ENCODE measurements at regions not wholly inside any gene's neighbourhood (a gene's known extent, or its start where the extent isn't known, plus 50 kb on each side); places are given as distances from the start of the nearest gene placed in this dataset.

DNA sequence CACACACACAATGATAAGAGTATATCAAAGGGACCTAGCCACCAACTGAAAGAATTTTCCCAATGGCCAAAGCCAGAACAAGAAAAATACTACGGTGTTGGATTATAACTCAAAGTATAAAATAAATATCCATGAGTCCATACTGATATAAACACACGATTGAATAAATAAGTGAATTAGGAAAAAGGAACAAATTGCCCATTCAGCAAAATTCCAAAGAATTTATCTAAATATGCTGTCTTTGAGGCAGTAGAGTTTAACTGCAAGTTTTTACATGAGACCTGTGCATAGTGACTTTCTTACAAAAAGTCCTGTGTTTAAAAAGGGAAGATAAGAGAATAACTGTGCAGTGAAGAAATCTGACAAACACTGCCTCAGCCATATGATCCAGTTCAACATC lies 278.8 kb upstream of the PPARGC1A start:
- TF ChIP-seq, protein P1, sequence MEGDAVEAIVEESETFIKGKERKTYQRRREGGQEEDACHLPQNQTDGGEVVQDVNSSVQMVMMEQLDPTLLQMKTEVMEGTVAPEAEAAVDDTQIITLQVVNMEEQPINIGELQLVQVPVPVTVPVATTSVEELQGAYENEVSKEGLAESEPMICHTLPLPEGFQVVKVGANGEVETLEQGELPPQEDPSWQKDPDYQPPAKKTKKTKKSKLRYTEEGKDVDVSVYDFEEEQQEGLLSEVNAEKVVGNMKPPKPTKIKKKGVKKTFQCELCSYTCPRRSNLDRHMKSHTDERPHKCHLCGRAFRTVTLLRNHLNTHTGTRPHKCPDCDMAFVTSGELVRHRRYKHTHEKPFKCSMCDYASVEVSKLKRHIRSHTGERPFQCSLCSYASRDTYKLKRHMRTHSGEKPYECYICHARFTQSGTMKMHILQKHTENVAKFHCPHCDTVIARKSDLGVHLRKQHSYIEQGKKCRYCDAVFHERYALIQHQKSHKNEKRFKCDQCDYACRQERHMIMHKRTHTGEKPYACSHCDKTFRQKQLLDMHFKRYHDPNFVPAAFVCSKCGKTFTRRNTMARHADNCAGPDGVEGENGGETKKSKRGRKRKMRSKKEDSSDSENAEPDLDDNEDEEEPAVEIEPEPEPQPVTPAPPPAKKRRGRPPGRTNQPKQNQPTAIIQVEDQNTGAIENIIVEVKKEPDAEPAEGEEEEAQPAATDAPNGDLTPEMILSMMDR (IDR thresholded peaks at IDR 0.05), result no peak
- TF ChIP-seq POLR2A (IDR thresholded peaks at IDR 0.05), result no peak
